H1 (cell line): ENCODE measurements at regions not wholly inside any gene's neighbourhood (a gene's known extent, or its start where the extent isn't known, plus 50 kb on each side); places are given as distances from the start of the nearest gene placed in this dataset.

ENCODE experiments used
- CTCF ChIA-PET: fragments of 300-600 bp; sonication (Branson Sonifier 250); formaldehyde crosslinking; loops from one replicate; lab custom pipeline; 2021; ENCODE audit not compliant: partially characterized antibody; lab: Charles Lee
- POLR2A ChIA-PET: fragments of 300-600 bp; sonication (Branson Sonifier 250); formaldehyde crosslinking; loops from one replicate; lab custom pipeline; 2021; ENCODE audit warnings: inconsistent platforms; ENCODE audit not compliant: partially characterized antibody; lab: Charles Lee
- DNase-seq, 2 experiments: peaks; one replicate each; pipeline versions ENCODE4 v3.0.0 to v3.0.0-alpha.2; 2010 to 2022; ENCODE audit warnings: low spot score in 2 of 2, low read depth in 1 of 2, mixed read lengths in 1 of 2
- FAIRE-seq: peaks from 2 replicates; lab custom pipeline; 2011; peaks lifted over from hg19 to GRCh38; lab: Jason Lieb, UNC
- H2AFZ ChIP-seq: 2 replicates; pipeline ENCODE4 v1.8.1; 2012; ENCODE audit warnings: low read length, inconsistent platforms
- H2AK5ac ChIP-seq: 2 replicates; pipeline ENCODE4 v1.6.1; 2013; ENCODE audit warnings: low read depth, low read length
- H2BK120ac ChIP-seq: replicated peaks from 2 replicates; pipeline ENCODE3; 2013; ENCODE audit warnings: low read depth, low read length, inconsistent platforms
- H2BK12ac ChIP-seq: 2 replicates; pipeline ENCODE4 v1.6.1; 2013; ENCODE audit warnings: low read depth, low read length
- H2BK15ac ChIP-seq: 2 replicates; pipeline ENCODE4 v1.6.1; 2013; ENCODE audit warnings: low read length
- H2BK20ac ChIP-seq: 2 replicates; pipeline ENCODE4 v1.6.1; 2013; ENCODE audit warnings: low read length
- H2BK5ac ChIP-seq: 2 replicates; pipeline ENCODE4 v1.6.1; 2013; ENCODE audit warnings: low read depth, low read length
- H3K14ac ChIP-seq: 2 replicates; pipeline ENCODE4 v1.6.1; 2013; ENCODE audit warnings: inconsistent platforms; ENCODE audit not compliant: insufficient read length
- H3K18ac ChIP-seq: 2 replicates; pipeline ENCODE4 v1.6.1; 2013; ENCODE audit warnings: low read length; ENCODE audit errors: extremely low read depth
- H3K23ac ChIP-seq: 2 replicates; pipeline ENCODE4 v1.6.1; 2013; ENCODE audit warnings: inconsistent platforms; ENCODE audit not compliant: insufficient read length
- H3K23me2 ChIP-seq: 2 replicates; pipeline ENCODE4 v1.6.1; 2013; ENCODE audit warnings: low read depth, low read length
- H3K27ac ChIP-seq: 2 replicates; pipeline ENCODE4 v1.6.1; 2011; ENCODE audit warnings: low read depth, low read length, inconsistent platforms
- H3K27me3 ChIP-seq, 4 experiments: replicated peaks in 1 of 4; 1 replicate in 1 of 4; 2 replicates in 3 of 4; pipeline versions ENCODE4 v1.6.1 to v1.8.1; 2011 to 2013; ENCODE audit warnings: low read length in 3 of 4, mild to moderate bottlenecking in 3 of 4, inconsistent platforms in 2 of 4, mixed read lengths in 2 of 4, moderate library complexity in 1 of 4; ENCODE audit not compliant: control insufficient read depth in 3 of 4, insufficient read depth in 3 of 4; ENCODE audit errors: extremely low read depth in 1 of 4
- H3K36me3 ChIP-seq, 4 experiments: 2 replicates each; pipeline versions ENCODE4 v1.6.1 to v1.8.1; 2011 to 2013; ENCODE audit warnings: mild to moderate bottlenecking in 4 of 4, low read length in 3 of 4, moderate library complexity in 2 of 4, control low read depth in 1 of 4, inconsistent platforms in 1 of 4; ENCODE audit not compliant: insufficient read depth in 4 of 4, control insufficient read depth in 2 of 4
- H3K4ac ChIP-seq: replicated peaks from 2 replicates; pipeline ENCODE3; 2013; ENCODE audit warnings: low read length, low read depth, mixed read lengths, inconsistent platforms; ENCODE audit not compliant: insufficient read length
- H3K4me1 ChIP-seq, 4 experiments: replicated peaks in 1 of 4; 1 replicate in 1 of 4; 2 replicates in 3 of 4; pipeline versions ENCODE4 v1.6.1 to v1.8.1; 2011 to 2013; ENCODE audit warnings: low read length in 3 of 4, inconsistent platforms in 2 of 4, mixed read lengths in 1 of 4; ENCODE audit not compliant: insufficient read depth in 4 of 4, control insufficient read depth in 3 of 4
- H3K4me2 ChIP-seq, 2 experiments: 2 replicates each; pipeline versions ENCODE4 v1.6.1 to v1.8.1; 2011 to 2013; ENCODE audit warnings: low read depth in 2 of 2, low read length in 2 of 2, control low read depth in 1 of 2, inconsistent platforms in 1 of 2, mild to moderate bottlenecking in 1 of 2; ENCODE audit not compliant: insufficient read depth in 1 of 2
- H3K4me3 ChIP-seq, 4 experiments: fragments of 200-600, 300-600 bp in 1 of 4; sonication (generic), shearing (Covaris generic), sonication (Bioruptor Twin) in 1 of 4; 2 replicates each; pipeline versions ENCODE4 v1.5.1 to v1.8.1; 2011 to 2016; ENCODE audit warnings: low read length in 4 of 4, low read depth in 3 of 4, control low read depth in 2 of 4, inconsistent platforms in 2 of 4, mild to moderate bottlenecking in 2 of 4, mixed read lengths in 1 of 4, moderate library complexity in 1 of 4; ENCODE audit not compliant: insufficient read depth in 2 of 4; ENCODE audit errors: extremely low read depth in 1 of 4
- H3K56ac ChIP-seq: replicated peaks from 2 replicates; pipeline ENCODE3; 2013; ENCODE audit warnings: low read depth, mild to moderate bottlenecking, mixed read lengths, low read length, inconsistent platforms; ENCODE audit not compliant: insufficient read length
- H3K79me1 ChIP-seq: 2 replicates; pipeline ENCODE4 v1.6.1; 2013; ENCODE audit warnings: low read depth, low read length, control low read depth
- H3K79me2 ChIP-seq, 2 experiments: 2 replicates each; pipeline versions ENCODE4 v1.6.1 to v1.8.1; 2012 to 2013; ENCODE audit warnings: low read length in 2 of 2, mild to moderate bottlenecking in 2 of 2, inconsistent platforms in 1 of 2; ENCODE audit not compliant: insufficient read depth in 2 of 2, control insufficient read depth in 1 of 2
- H3K9ac ChIP-seq, 4 experiments: replicated peaks in 1 of 4; 1 replicate in 1 of 4; 2 replicates in 3 of 4; pipeline versions ENCODE4 v1.6.1 to v1.8.1; 2011 to 2013; ENCODE audit warnings: low read depth in 3 of 4, low read length in 3 of 4, control low read depth in 2 of 4, mild to moderate bottlenecking in 2 of 4, moderate library complexity in 2 of 4, inconsistent platforms in 1 of 4; ENCODE audit errors: extremely low read depth in 1 of 4
- H3K9me3 ChIP-seq, 2 experiments: 2 replicates each; pipeline versions ENCODE4 v1.6.1 to v1.8.1; 2012 to 2013; ENCODE audit warnings: mild to moderate bottlenecking in 2 of 2, moderate library complexity in 2 of 2, control low read depth in 1 of 2, inconsistent platforms in 1 of 2, low read depth in 1 of 2, low read length in 1 of 2, mixed read lengths in 1 of 2; ENCODE audit not compliant: insufficient read depth in 2 of 2
- H4K20me1 ChIP-seq, 2 experiments: replicated peaks in 1 of 2; 2 replicates each; pipeline versions ENCODE3 to v1.8.1; 2011 to 2013; ENCODE audit warnings: inconsistent platforms in 2 of 2, low read length in 2 of 2, mild to moderate bottlenecking in 1 of 2; ENCODE audit not compliant: insufficient read depth in 2 of 2, control insufficient read depth in 1 of 2
- H4K5ac ChIP-seq: 2 replicates; pipeline ENCODE4 v1.6.1; 2013; ENCODE audit warnings: low read length, low read depth, mixed read lengths, inconsistent platforms; ENCODE audit not compliant: insufficient read length
- H4K8ac ChIP-seq: 2 replicates; pipeline ENCODE4 v1.8.0; 2013; ENCODE audit warnings: mild to moderate bottlenecking, moderate library complexity, low read length, inconsistent platforms; ENCODE audit not compliant: insufficient read depth; ENCODE audit errors: extremely low read depth
- H4K91ac ChIP-seq: replicated peaks from 2 replicates; pipeline ENCODE3; 2013; ENCODE audit warnings: low read length, mixed read lengths, inconsistent platforms; ENCODE audit not compliant: insufficient read length
- ATF2 ChIP-seq: IDR thresholded peaks from 2 replicates; pipeline ENCODE4 v1.6.1; 2012; ENCODE audit warnings: low read length, inconsistent platforms
- FOSL1 ChIP-seq: IDR thresholded peaks from 2 replicates; pipeline ENCODE4 v1.6.1; 2011; ENCODE audit warnings: mild to moderate bottlenecking, low read depth, low read length, moderate library complexity; ENCODE audit not compliant: insufficient read depth
- HDAC2 ChIP-seq, 2 experiments: fragments of 300-600 bp in 1 of 2; sonication (generic) in 1 of 2; IDR thresholded peaks; 2 replicates each; pipeline ENCODE4 v1.6.1; 2011 to 2012; ENCODE audit warnings: low read depth in 2 of 2, low read length in 2 of 2, mild to moderate bottlenecking in 2 of 2, moderate library complexity in 2 of 2, borderline replicate concordance in 1 of 2, inconsistent platforms in 1 of 2
- NRF1 ChIP-seq: IDR thresholded peaks from 2 replicates; pipeline ENCODE4 v1.6.1; 2011; ENCODE audit warnings: mild to moderate bottlenecking, low read depth, low read length, improper control_type of control experiment
- POLR2A ChIP-seq, 2 experiments: IDR thresholded peaks; 1 replicate in 1 of 2; 2 replicates in 1 of 2; pipeline ENCODE4 v1.6.1; 2011; ENCODE audit warnings: low read depth in 2 of 2, low read length in 2 of 2, mild to moderate bottlenecking in 2 of 2; ENCODE audit errors: control extremely low read depth in 1 of 2
- RBBP5 ChIP-seq: IDR thresholded peaks from 2 replicates; pipeline ENCODE4 v1.7.1; 2012; ENCODE audit warnings: low read depth, mild to moderate bottlenecking, inconsistent platforms, low read length, moderate library complexity, borderline replicate concordance
- RXRA ChIP-seq: IDR thresholded peaks from 2 replicates; pipeline ENCODE4 v1.6.1; 2011; ENCODE audit warnings: low read depth, mild to moderate bottlenecking, low read length, moderate library complexity; ENCODE audit not compliant: insufficient read depth
- SIRT6 ChIP-seq: IDR thresholded peaks from one replicate; pipeline ENCODE4 v1.7.1; 2012; ENCODE audit warnings: low read length, inconsistent platforms
- SP2 ChIP-seq: IDR thresholded peaks from 2 replicates; pipeline ENCODE4 v1.6.1; 2012; ENCODE audit warnings: mild to moderate bottlenecking, low read length, inconsistent platforms
- SP4 ChIP-seq: IDR thresholded peaks from 2 replicates; pipeline ENCODE4 v1.6.1; 2012; ENCODE audit warnings: low read length, inconsistent platforms
- TAF1 ChIP-seq: IDR thresholded peaks from 2 replicates; pipeline ENCODE4 v1.6.1; 2011; ENCODE audit warnings: mild to moderate bottlenecking, low read depth, low read length
- TBP ChIP-seq: IDR thresholded peaks from 2 replicates; pipeline ENCODE4 v1.6.1; 2011; ENCODE audit warnings: low read depth, low read length, improper control_type of control experiment
- WGBS, 2 experiments: shearing (Covaris generic) in 1 of 2; methylation state at CpG; one replicate each; pipeline versions ENCODE4 v1.1.6 to v1.1.7; 2013 to 2015; ENCODE audit warnings: low lambda C conversion rate in 2 of 2, mixed read lengths in 2 of 2, inconsistent platforms in 1 of 2, low coverage in 1 of 2, missing lambda C conversion rate in 1 of 2; ENCODE audit not compliant: insufficient replicate concordance in 2 of 2, insufficient coverage in 1 of 2, insufficient read length in 1 of 2; ENCODE audit errors: extremely low coverage in 1 of 2, missing lambda C conversion rate in 1 of 2; 5-methylcytosine and 5-hydroxymethylcytosine counted together

GRCh38 chr5:138645778-138646575 lies 70.8 kb upstream of the HSPA9 start:
- WGBS, 2 experiments = 88% methylated on average over 5 of the region's 5 CpGs; no CpG with 5 or more reads in 1 of the 2 experiments
- DNase-seq = no peak
- Histone ChIP-seq H3K27ac (no peak overlapping the region), H3K23me2 (no peaks in the 10 kb centered on the region), H3K4me3 (no peak overlapping the region), H4K8ac (no peak overlapping the region), H3K56ac (no peak overlapping the region), H3K9me3 (no peaks in the 10 kb centered on the region), H3K9ac (no peak overlapping the region), H2AK5ac (no peak overlapping the region), H3K18ac (no peak overlapping the region), H4K5ac (no peak overlapping the region), H2BK120ac (no peak overlapping the region), H3K36me3 (no peaks in the 10 kb centered on the region), H3K79me1 (no peaks in the 10 kb centered on the region; the same call in 1 of the 2 replicates), H4K20me1 (no peaks in the 10 kb centered on the region), H4K91ac (no peak overlapping the region), H2BK15ac (0 out of 2 replicates have a peak overlapping the region, but pooled peaks have one; percentile 48), H3K14ac (no peak overlapping the region), H2BK12ac (no peak overlapping the region), H2BK20ac (no peak overlapping the region), H3K27me3 (no peaks in the 10 kb centered on the region), H3K4me1 (peaks cover 4 to 34% (median 18%) of the 10 kb centered on the region in 4 experiments), H3K4me2 (no peak overlapping the region), H3K23ac (no peak overlapping the region), H3K79me2 (no peaks in the 10 kb centered on the region), H2AFZ (no peak overlapping the region), H2BK5ac (no peak overlapping the region), H3K4ac (no peak overlapping the region)
- CTCF ChIA-PET = interaction anchor here (0.5 to 19.6 kb wide), 5 partner anchors 4 to 286 kb away, joined by 3 to 192 read pairs (median 4); no protein-coding TSS in a partner anchor
- FAIRE-seq = no peak
- POLR2A ChIA-PET = no interaction called here
- TF ChIP-seq TBP (no peak), ATF2 (no peak), SP2 (no peak), FOSL1 (no peak), HDAC2 (IDR thresholded peaks at IDR 0.05; ENCODE audit: borderline replicate concordance in 1 of 2, low read depth in 2 of 2, low read length in 2 of 2) (no peak), NRF1 (no peak), RXRA (no peak), SP4 (no peak), TAF1 (no peak), POLR2A (IDR thresholded peaks at IDR 0.05; ENCODE audit: control extremely low read depth in 1 of 2, low read depth in 2 of 2, low read length in 2 of 2) (no peak), SIRT6 (no peak), RBBP5 (no peak)
